Motor neuron (in vitro differentiated cells): ENCODE measurements at regions not wholly inside any gene's neighbourhood (a gene's known extent, or its start where the extent isn't known, plus 50 kb on each side); places are given as distances from the start of the nearest gene placed in this dataset.

Experiments used
- ATAC-seq, 8 experiments: fragments of 200-7000 bp; cut with Tn5 transposase; replicated peaks in 6 of 8; 2 replicates each; pipeline ENCODE4 v1.8.0; 2021; ENCODE audit warnings: mild to moderate bottlenecking in 8 of 8, moderate library complexity in 8 of 8
- H3K27ac ChIP-seq, 2 donors: fragments of 250-450 bp; sonication (Bioruptor Pico); 2 replicates each; pipeline ENCODE4 v1.9.0; 2021; ENCODE audit warnings: antibody characterized with exemption in 2 of 2, mild to moderate bottlenecking in 2 of 2, moderate library complexity in 1 of 2
- H3K4me1 ChIP-seq, 2 donors: fragments of 250-450 bp; sonication (Bioruptor Pico); replicated peaks in 1 of 2; 2 replicates each; pipeline ENCODE4 v1.6.1; 2021; ENCODE audit warnings: antibody characterized with exemption in 2 of 2, mild to moderate bottlenecking in 2 of 2, moderate library complexity in 1 of 2
- H3K4me3 ChIP-seq, 5 donors: fragments of 250-450 bp; sonication (Bioruptor Pico); 2 replicates each; pipeline ENCODE4 v1.9.0; 2021; ENCODE audit warnings: antibody characterized with exemption in 5 of 5, mild to moderate bottlenecking in 5 of 5, moderate library complexity in 4 of 5
- WGBS, 10 experiments: fragments of 450-650 bp; shearing (Covaris generic); methylation state at CpG; one replicate each; pipeline ENCODE4 v1.0.0; 2022; 5-methylcytosine and 5-hydroxymethylcytosine counted together
- in situ Hi-C, 9 experiments: fragments of 400-800 bp; cut with MboI; loops; one replicate each; pipeline ENCODE4 v1.15.0; 2021; ENCODE audit warnings: low sequenced_read_pairs in 9 of 9, low pct_unique_long_range_greater_than_20kb in 2 of 9; ENCODE audit not compliant: unreplicated experiment in 9 of 9

DNA sequence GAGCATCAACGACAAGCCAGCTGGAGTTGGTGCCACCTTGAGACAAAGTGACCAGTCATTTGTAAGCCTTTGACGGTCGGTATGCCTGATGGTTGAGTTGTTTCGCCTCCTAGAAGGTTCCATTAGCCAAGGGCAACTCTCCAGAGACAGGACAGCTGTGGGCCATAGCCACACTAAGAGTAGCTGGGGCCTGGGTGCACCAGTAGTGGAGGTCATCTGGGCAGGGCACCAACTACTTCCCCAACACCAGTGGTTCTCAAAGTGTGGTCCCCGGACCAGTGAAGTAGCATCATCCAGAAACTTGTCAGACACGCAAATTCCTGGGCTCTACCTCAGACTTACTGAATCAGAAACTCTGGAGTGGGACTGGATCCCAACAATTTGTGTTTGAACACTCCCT is 217.5 kb upstream of the TAS2R1 start:
- in situ Hi-C loops, result no loop called here
- 50 to 100% (median 86%) methylated on average over 1 to 4 of the region's 6 CpGs; no CpG with 5 or more reads in 3 of the 10 experiments for WGBS, 10 experiments
- no peak overlapping the region for H3K4me3 ChIP-seq

DNA sequence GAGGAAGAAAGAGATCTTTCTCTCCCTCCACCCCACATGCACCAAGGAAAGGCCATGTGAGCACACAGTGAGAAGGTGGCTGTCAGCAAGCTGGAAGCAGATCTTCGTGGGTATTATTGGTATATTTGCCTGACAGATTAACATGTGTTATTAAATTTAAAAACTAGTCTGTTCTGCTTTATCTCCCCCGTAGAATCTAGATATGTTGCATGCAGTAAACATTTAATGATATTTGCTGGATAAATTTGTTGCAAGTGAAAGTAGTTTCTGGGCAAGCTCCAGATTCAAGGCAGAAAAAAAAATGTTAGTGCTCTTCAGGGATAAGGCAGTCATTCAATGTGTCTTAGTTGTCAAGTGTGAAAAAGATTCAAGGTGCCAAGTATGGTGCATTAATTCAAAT is 215.0 kb upstream of the TAS2R1 start:
- Histone ChIP-seq H3K27ac (no peak overlapping the region), H3K4me3 (no peak overlapping the region), H3K4me1 (no peaks in the 10 kb centered on the region)
- in situ Hi-C loops, result no loop called here
- ATAC-seq, result no peak
- 0 to 100% (median 67%) methylated on average over 1 to 2 of the region's 2 CpGs; no CpG with 5 or more reads in 1 of the 10 experiments for WGBS, 10 experiments

More for the DNA sequence above, 217.5 kb upstream of the TAS2R1 start:
- no peak overlapping the region for H3K27ac ChIP-seq
- H3K4me1 ChIP-seq, result no peaks in the 10 kb centered on the region
- ATAC-seq, result no peak

DNA sequence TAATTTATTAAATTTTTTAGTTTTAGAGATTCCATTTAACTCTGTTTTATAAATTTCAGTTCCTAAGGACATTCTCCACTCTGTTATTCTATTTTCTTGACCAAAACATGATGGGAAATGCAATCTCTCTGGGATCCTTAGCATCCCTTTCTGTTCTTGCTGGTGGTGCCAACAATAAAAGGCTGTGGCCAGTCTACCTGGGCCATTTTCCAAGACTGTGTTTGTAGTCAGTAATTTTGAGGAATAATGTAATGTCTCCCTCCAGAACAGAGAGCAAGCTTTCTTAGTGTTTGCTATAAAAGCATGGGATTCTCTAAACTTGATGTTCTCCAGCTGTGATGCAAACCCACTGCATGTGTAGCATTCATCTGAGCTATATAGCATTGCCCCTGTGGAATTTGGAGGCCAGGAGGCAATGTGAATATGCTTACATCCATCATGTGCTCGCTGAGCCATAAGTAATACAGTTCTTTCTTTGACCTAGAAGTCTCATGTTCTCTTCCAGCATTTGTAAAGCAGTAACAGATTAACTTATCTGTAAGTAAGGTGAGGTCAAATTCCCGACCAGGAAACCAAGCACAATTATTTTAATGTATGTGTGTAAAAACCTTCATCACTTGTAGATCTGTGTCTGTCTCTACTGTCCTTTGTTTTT is 211.5 kb upstream of the TAS2R1 start:
- Histone ChIP-seq H3K4me1 (peaks cover 0 to 4% of the 10 kb centered on the region in 2 donors), H3K27ac (no peak overlapping the region), H3K4me3 (no peak overlapping the region)
- ATAC-seq, result peak in 2 of 8 experiments; percentile 32 to 41
- in situ Hi-C loops, result no loop called here
- WGBS, 10 experiments, result 10 to 74% (median 48%) methylated on average over 1 to 2 of the region's 2 CpGs; no CpG with 5 or more reads in 1 of the 10 experiments

DNA sequence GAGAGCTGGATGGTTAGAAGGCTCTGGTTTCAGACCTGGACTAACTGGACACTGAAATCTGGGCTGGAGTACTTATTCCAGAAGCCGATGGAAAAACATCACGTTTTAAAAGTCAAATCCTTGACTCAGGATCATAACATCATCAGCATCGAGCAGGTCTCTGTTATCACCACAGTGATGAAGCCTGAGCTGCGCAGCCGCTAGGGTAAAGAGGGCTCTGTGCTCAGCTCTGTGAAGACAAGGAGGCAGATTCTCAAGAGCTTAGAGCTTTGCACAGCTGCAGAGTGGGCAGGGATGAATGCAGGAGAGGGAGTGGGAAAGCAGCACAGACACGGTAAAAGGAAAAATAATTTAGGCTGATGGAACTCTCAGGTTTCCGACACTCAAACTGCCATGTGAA is 208.8 kb upstream of the TAS2R1 start:
- 44 to 91% (median 78%) methylated on average over 1 to 7 of the region's 7 CpGs; no CpG with 5 or more reads in 2 of the 10 experiments for WGBS, 10 experiments
- H3K27ac ChIP-seq, result no peak overlapping the region
- H3K4me1 ChIP-seq, result peaks cover 10 to 13% of the 10 kb centered on the region in 2 donors
- no peak overlapping the region for H3K4me3 ChIP-seq
- in situ Hi-C loops, result no loop called here
- peak in 2 of 8 experiments; percentile 43 to 48 for ATAC-seq

DNA sequence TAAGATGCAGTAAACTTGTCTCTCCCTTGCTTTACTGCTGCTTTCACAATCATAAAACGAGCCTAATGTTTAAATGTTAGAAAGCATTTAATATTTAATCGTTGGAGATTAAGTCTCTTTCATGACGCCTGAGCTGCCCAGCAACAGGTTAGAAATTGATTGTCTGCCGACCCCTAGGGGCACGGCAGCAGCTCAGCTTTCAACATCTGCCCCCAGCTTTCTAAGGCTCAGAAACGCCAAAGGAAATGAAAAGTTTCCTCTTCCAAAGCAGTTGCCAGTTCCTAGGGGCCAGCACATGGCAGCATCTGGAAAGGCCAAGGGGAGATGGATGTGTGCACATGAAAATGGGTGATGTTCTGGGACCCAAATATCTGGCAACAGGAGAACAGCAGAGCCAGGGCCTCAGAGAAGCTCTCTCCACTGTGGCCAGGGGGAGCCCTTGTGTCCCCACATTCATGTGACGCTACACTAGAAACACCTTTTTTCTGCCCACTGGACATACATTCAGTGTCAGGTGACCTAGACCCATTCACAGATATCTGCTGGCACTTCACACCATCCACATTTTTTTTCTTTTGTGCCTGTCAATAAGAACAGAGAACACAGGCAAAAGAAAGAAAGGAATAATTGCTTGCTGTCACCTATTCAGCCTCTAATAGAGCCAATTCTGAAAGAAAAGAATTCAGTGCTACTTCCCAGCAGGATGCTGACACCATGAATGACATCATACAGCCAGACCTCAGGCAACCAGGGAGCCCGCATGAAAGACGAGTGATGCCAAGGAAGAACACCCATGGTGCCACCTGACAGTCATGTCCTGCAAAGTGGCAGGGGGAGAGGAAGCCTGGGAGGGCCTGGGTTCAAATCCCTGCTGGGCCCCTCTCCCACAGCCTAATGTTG is 205.0 kb upstream of the TAS2R1 start:
- 0 to 36% (median 18%) methylated on average over 1 to 7 of the region's 9 CpGs; no CpG with 5 or more reads in 2 of the 10 experiments for WGBS, 10 experiments
- H3K4me1 ChIP-seq, result peaks cover 10 to 13% of the 10 kb centered on the region in 2 donors
- peak in 6 of 8 experiments; percentile 71 to 94 (median 85) for ATAC-seq
- no peak overlapping the region for H3K27ac ChIP-seq
- in situ Hi-C loops, result no loop called here
- no peak overlapping the region for H3K4me3 ChIP-seq

DNA sequence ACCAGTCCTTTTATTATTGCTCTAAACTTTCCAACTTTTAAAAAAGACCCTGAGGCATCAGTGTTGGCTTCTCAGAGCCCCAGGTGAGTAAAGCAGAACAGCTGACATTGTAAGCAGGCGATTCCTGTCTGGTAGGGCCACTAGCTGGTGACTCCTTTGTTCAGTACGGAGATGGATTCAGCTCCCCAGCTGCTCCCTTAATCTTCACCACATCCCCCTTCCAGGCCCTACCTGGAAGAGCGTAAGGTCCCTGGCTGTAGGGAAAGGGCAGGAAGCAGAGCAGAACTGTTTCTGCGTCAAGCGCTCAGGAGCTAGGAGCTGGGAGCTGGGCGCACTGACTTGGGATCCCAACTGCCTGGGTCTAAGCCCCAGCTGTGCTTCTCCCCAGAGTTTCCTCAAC is 203.7 kb upstream of the TAS2R1 start:
- in situ Hi-C loops, result no loop called here
- no peak overlapping the region for H3K4me3 ChIP-seq
- no peak overlapping the region for H3K27ac ChIP-seq
- 60 to 100% (median 80%) methylated on average over 1 to 5 of the region's 6 CpGs; no CpG with 5 or more reads in 5 of the 10 experiments for WGBS, 10 experiments
- no peak for ATAC-seq
- peaks cover 10 to 13% of the 10 kb centered on the region in 2 donors for H3K4me1 ChIP-seq

DNA sequence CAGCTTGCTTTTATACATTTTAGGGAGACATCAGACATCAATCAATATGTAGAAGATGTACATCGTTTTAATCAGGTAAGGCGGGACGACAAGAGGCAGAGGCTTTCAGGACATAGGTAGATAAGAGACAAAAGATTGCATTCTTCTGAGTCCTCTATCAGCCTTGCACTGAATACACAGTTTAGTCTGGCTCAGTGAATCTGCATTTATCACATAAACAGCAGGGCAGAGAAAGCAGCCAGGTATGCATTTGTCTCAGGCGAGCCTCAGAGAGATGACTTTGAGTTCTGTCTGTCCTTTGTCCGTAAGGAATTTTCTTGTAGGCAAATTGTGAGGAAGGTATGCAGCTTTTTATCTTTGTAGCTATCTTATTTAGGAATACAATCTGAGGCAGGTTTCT is 202.8 kb upstream of the TAS2R1 start:
- WGBS, 10 experiments, result 63 to 95% (median 83%) methylated on average over 1 to 5 of the region's 5 CpGs
- in situ Hi-C loops, result no loop called here
- H3K27ac ChIP-seq, result no peak overlapping the region

DNA sequence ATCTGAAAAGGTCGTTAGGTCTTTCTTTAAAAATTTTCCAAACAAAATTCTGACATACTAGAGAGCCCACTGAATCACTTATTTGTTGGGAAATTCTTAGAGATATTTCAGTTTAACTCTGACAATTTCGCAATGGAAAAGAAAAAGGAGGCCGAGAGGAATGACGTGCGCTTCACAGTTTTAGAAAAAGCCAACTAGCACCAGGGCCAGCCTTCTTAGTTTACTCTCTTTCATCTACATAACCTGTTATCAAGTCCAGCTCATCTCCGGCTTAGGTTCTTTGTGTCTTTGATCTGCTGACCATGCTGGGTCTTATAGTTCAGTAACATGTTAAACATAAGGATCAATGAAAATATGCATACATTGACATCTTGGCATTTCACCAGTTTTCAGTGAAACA is 201.7 kb upstream of the TAS2R1 start:
- in situ Hi-C loops, result no loop called here
- WGBS, 10 experiments, result 53 to 97% (median 87%) methylated on average over 2 to 6 of the region's 6 CpGs; no CpG with 5 or more reads in 1 of the 10 experiments

More for the DNA sequence above, 202.8 kb upstream of the TAS2R1 start:
- ATAC-seq, result no peak
- Histone ChIP-seq H3K4me1 (peaks cover 10 to 13% of the 10 kb centered on the region in 2 donors), H3K4me3 (no peak overlapping the region)

DNA sequence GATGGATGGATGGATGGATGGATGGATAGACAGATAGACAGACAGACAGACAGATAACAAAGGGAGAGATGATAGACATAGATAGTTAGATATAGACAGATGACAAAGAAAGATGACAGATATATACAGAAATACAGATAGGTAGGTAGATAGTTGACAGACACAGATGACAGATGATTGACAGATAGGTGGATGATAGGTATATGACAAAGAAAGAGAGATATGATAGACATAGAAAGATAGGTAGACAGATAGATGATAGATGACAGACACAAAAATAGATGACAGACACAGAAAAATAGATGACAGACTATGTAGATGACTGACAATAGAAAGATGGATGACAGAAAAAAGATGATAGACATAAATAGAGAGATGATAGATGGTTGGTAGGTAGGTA is 200.0 kb upstream of the TAS2R1 start:
- no peak for ATAC-seq
- H3K4me3 ChIP-seq, result no peak overlapping the region
- peaks cover 5 to 10% of the 10 kb centered on the region in 2 donors for H3K4me1 ChIP-seq
- no peak overlapping the region for H3K27ac ChIP-seq
- in situ Hi-C loops, result no loop called here

More for the DNA sequence above, 201.7 kb upstream of the TAS2R1 start:
- Histone ChIP-seq H3K27ac (no peak overlapping the region), H3K4me3 (no peak overlapping the region), H3K4me1 (peaks cover 9 to 10% of the 10 kb centered on the region in 2 donors)
- no peak for ATAC-seq

DNA sequence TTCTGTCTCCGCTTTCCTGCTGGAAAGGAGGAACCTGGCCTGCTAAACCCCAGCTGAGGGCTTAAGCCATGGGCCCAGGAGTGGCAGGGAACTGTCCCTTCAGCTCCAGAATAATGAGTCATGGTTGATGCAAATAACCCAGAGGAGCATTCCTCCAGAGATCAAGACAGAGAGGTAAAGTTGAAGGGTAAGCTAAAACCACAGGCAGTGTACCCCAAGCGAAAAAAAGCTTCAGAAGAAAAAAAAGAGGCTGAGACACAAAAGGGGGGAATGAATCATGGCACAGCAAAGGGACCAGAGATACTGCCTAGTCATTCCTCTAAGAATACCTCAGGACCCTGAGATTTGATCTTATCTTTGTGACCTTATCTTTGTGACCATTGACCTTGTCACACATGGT is 199.5 kb upstream of the TAS2R1 start:
- in situ Hi-C loops, result no loop called here
- WGBS, 10 experiments, result 0 to 100% (median 81%) methylated on average over 1 to 2 of the region's 2 CpGs; no CpG with 5 or more reads in 2 of the 10 experiments

DNA sequence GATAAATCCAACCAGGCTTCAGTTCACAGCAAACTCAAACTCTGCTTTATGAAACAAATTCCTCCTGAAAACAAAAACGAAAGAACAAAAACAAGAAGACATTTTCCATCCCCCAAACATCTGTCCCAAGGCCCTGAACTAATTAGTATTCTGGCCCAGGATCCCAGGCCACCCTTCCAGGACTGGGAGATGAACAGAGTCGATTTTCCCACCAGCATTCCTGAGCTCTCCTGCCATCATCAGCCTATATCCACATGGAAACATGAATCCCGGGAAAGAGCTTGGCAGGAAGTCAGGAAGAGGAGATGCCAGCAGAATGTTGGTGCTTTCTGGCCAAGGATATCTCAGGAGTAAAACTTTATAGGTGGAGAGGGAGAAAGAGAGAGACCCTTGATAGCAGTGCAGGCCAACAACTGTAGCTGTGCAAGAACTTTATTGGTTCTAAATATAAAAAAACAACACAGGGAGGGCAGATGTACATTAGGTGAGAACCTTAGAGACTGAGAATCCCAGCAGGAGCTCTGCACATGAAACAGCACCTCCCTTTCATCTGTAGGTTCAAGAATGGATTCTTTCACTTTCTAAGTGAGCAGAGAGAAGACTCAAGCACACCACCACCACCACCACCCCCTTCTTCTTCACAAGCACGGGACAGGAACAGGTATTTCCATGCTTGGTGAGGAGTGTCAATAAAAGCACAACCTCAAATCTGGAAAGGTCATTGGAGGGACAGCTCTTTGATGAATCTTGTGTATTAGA is 190.7 kb upstream of the TAS2R1 start:
- peak in 1 of 8 experiments; percentile 52 for ATAC-seq
- H3K4me1 ChIP-seq, result no peaks in the 10 kb centered on the region
- no peak overlapping the region for H3K27ac ChIP-seq
- 0 to 95% (median 51%) methylated on average over 1 to 4 of the region's 4 CpGs; no CpG with 5 or more reads in 2 of the 10 experiments for whole genome bisulfite sequencing, 10 experiments
- in situ Hi-C loops, result no loop called here
- no peak overlapping the region for H3K4me3 ChIP-seq

More for the DNA sequence above, 199.5 kb upstream of the TAS2R1 start:
- H3K4me1 ChIP-seq, result peaks cover 0 to 5% of the 10 kb centered on the region in 2 donors
- ATAC-seq, result peak in 3 of 8 experiments; percentile 44 to 90 (median 83)
- H3K27ac ChIP-seq, result no peak overlapping the region
- no peak overlapping the region for H3K4me3 ChIP-seq

DNA sequence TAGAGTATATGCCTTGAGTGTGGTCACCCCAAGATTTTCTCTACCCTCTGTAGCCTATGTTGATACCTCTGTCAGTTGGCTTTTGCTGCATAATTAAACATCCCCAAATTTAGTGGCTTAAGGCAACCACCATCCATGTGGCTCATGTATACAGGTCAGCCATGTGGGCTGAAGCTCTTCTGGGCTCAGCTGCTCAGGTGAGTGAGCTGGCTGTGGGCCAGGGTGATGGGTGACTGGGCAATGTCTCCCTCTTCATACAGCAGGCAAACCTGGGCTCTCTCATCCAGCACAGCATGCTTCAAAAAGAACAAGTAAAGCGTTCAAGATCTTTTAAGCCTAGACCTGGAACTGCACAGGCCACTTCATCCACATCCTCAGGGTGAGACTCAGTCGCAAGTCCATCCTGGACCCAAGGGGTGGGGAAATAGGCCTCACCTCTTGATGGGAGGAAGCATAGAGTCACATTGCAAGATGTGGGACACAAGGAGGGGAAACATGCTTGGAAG is 188.2 kb upstream of the TAS2R1 start:
- in situ Hi-C loops, result no loop called here
- H3K4me3 ChIP-seq, result no peak overlapping the region
- ATAC-seq, result no peak
- 25 to 100% (median 92%) methylated on average over 1 to 2 of the region's 2 CpGs; no CpG with 5 or more reads in 7 of the 10 experiments for WGBS, 10 experiments
- no peaks in the 10 kb centered on the region for H3K4me1 ChIP-seq
- no peak overlapping the region for H3K27ac ChIP-seq
